ENCODE measurements at regions not wholly inside any gene's neighbourhood (a gene's known extent, or its start where the extent isn't known, plus 50 kb on each side); places are given as distances from the start of the nearest gene placed in this dataset.

DNA sequence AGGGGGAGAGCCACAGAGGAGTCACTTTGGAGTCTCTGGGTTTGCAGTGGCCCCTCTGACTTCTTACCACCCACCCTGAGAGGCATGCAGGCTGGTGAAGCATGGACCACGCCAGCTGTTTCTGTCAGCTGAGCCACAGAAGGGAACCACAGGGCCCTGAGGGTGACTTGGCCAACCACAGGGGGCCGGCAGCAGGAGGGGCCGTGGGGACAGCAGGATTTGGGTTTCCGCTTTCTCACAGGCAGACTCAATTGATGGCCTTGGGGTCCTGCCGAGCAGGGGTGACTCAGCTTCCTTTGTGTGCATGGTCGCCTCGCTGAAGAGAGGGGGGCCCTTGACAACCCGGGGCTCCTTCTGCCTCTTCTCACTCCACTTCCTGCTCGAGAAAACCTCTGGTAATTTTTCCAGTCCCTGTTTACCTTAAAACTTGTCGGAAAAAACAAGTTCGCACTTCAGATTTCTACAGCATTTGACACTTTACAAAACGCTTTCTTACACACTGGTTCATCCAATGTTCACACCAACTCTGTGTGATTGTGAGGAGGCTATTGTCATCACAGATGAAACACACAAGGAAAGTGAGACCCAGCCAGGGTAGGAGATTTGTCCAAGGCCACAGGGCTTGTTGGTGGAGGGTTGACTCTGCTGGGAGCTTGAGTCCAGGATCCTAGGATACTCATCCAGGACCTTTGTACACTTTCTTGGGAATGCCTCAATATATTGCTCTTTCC, 311.2 kb downstream of the LPIN1 start:
- peak; percentile 94 for DNase-seq (ENCODE audit: low read depth)

DNA sequence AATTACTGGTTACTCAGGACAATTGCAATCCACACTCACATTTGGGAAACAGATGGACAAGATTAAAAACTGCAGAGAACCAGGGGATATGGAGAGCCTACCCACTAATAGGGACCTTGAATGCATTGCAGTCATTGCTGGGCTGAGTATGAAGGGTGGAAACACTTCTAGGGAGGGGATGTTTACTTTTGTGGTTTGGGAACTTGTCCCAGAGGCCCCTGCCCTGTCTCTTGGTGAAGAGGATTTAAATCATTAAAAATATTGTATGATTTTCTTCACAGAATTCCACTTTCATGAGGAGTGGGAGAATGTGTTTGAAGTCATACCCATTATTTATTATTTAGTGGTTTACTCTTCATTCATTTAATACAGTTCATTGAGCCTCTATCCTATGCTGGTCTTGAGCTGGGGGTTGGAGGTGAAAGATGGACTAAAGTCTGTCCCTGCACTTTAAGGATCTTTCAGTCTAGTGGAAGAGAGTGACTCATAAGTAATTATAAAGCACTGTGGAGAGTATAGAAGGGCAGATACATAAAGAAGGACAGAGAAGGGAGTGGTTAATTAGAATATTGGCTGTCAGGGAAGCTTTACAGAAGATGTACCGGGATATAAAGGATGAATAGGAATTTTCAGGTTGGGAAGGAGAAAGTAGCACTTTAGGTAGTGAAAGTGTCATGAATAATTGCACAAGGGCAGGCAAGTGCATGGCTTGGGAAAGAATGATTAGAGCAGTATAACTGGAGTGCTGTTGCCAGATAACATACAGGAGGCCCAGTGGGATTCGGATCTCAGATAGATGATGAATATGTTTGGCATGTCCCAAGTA, 313.4 kb downstream of the LPIN1 start:
- peak; percentile 86 for DNase-seq (ENCODE audit: low read depth)

GRCh38 chr2:12060886-12061285, 314.5 kb downstream of the LPIN1 start:
- no peak for DNase-seq (ENCODE audit: low read depth)

- DNase-seq (ENCODE audit: low read depth): peak; percentile 68
Measured at GRCh38 chr2:12061286-12062052, 315.0 kb downstream of the LPIN1 start.

GRCh38 chr2:12062053-12062395, 315.6 kb downstream of the LPIN1 start:
- peak; percentile 35 for DNase-seq (ENCODE audit: low read depth)

- no peak for DNase-seq (ENCODE audit: low read depth)
Measured at GRCh38 chr2:12063210-12063609, 316.8 kb downstream of the LPIN1 start.

DNA sequence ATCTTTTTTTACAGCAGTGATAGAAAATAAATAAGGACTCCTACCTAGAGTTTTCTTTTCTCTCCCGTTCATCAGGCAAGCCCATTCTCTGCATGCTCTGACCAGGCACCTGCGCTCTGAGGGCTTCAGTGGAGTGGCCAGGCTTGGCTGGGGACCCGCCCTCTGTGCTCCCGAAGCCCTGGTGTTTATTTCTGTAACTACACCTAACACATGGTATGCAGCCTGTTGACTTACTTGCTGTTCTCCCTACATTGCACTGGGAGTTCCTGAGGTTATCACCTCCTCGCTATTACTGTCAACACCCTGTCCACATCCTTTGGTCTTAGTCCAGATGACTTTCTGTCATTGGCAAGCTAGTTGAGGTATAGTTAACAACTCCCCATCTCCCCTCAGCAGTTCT, 317.7 kb downstream of the LPIN1 start:
- DNase-seq (ENCODE audit: low read depth): no peak

GRCh38 chr2:12066116-12066515, 319.7 kb downstream of the LPIN1 start:
- no peak for DNase-seq (ENCODE audit: low read depth)

DNA sequence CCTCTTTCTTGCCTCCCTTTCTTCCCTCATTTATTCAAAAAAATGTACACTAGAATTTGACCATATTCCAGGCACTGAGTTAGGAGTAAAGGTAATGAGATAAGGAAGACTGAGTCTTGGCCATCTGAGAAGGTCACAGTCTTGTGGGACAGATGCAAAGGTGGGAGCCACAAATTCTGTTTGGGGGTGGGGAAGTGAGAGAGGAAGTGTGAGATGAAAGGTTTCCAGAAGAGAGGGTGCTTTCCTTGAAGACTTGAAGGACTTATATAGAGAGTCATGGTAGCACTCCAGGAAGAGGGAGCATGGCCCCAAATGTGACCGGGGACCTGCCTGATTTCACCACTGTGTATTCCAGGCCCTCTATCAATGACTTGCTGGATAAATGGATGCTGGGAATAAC, 320.6 kb downstream of the LPIN1 start:
- no peak for DNase-seq (ENCODE audit: low read depth)

DNA sequence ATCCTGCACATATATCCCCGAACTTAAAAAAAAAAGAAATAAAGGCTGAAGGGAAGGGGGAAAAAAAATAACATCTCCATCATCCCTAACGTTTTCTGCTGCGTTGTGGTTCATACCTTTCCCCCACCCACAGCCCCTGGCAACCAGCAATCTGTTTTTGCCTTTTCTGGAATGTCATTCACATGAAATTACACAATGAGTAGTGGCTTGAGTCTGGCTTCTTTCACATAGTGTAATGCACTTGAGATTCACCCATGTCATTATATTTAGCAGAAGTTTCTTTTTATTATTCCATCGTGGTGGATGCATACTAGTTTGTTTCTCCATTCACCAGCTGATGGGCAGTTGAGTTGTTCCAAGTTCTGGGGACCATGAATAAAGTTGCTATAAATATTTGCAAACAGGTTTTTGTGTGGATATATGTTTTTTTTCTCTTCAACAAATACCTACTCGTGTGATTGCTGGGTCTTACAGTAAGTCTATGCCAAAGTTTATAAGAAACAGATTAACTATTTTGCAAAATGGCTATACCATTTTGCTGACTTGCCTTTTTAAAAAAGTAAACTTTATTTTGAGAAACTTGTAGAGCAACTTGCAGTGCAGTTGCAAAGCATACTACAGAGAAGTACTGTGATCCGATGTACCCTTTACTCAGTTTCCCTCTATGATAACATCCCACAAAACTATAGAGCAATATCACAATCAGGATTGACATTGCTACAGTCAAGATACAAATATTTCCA, 322.5 kb downstream of the LPIN1 start:
- DNase-seq (ENCODE audit: low read depth): no peak

DNA sequence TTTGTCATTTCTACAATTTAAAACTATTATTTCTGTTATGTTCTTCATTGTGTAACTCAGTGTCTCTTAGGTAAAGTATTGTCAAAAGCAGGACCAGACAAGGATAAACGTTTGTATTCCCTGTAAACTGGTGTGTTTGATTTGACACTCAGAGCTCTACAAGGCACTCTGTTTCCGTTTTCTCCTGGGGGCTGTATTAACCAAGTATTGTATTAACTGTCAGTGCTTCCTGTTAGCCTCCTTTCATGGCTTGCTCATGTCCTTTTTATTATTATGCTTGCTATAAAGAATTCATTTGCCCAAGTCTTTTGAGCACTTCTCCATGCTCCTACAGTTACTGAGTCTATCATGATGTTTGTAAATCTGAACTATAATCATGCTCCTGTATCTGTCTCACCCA, 323.7 kb downstream of the LPIN1 start:
- DNase-seq (ENCODE audit: low read depth): no peak

DNA sequence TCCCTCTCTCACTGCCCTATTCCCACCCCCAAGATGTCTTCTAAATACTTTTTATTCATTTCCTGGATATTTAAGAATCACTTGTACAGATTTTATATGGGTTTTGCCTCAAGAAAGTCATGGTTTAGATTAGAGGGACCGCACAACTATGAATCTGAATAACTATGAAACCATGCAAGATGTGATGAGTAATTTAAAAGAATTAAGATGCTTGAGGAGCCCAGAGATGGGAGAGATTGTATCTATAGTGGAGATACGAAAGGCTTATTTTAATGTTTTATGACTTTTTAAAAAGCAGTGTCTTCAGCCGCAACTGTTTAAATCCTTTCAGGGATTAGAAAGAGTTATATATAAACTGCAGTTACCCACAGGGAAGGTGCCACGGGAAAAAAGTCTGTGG, 324.1 kb downstream of the LPIN1 start:
- no peak for DNase-seq (ENCODE audit: low read depth)

GRCh38 chr2:12071318-12071717, 324.9 kb downstream of the LPIN1 start:
- DNase-seq (ENCODE audit: low read depth): no peak

- DNase-seq (ENCODE audit: low read depth): no peak
Measured at GRCh38 chr2:12073217-12073852, 326.9 kb downstream of the LPIN1 start.

- no peak for DNase-seq (ENCODE audit: low read depth)
Measured at GRCh38 chr2:12074126-12074844, 327.9 kb downstream of the LPIN1 start.

GRCh38 chr2:12074845-12075217, 328.4 kb downstream of the LPIN1 start:
- DNase-seq (ENCODE audit: low read depth): no peak

DNA sequence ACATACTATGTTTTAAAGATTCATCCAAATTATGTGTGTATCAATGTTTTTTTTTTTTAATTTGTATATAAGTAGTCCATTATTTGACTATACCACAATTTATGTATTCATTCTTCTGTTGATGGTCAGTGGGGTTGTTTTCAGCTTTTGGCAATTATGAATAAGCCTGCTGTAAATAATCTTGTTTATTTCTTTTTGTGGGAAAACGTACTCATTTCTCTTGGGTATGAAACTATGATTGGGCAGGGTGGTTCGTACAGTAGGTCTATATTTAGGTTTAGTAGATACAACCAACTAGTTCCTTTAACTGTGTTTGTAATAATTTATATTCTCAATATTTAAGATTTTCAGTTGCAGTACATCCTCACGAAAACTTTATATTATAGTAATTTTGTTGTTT, 329.2 kb downstream of the LPIN1 start:
- DNase-seq (ENCODE audit: low read depth): no peak

DNA sequence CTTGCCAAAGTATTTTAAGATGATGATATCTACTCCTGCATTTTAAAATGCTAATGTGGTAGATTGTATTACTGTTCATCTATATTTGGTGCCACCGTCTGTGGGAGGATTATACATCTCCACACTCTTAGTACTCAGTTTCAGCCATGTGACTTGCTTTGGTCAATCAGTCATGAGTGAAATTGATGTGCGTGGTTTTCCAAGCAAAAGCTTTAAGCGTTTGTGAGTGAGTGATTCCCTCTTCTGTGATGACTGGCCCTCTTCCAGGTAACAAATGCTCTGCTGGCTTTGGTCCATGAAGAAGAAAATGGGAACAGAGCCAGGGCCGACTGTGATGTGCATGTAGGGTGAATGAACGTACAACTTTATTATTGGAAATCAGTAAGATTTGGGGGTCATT, 330.4 kb downstream of the LPIN1 start:
- peak; percentile 54 for DNase-seq (ENCODE audit: low read depth)

DNA sequence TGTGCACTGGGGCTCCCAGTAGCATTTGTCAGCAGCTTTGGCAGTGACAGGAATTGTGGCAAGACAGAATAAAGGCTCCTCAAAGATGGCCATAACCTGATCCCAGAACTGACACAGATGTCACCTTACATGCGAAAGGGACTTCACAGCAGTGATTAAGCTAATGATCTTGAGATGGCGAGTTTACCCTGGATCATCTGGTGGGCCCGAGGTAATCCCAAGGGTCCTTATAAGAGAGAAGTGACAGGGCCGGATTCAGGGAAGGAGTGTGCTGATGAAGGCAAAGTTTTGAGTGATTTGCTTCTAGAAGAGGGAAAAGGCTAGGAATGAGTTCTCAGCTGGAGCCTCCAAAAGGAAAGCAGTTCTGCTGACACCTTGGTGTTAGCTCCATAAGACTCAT, 333.9 kb downstream of the LPIN1 start:
- no peak for DNase-seq (ENCODE audit: low read depth)

DNA sequence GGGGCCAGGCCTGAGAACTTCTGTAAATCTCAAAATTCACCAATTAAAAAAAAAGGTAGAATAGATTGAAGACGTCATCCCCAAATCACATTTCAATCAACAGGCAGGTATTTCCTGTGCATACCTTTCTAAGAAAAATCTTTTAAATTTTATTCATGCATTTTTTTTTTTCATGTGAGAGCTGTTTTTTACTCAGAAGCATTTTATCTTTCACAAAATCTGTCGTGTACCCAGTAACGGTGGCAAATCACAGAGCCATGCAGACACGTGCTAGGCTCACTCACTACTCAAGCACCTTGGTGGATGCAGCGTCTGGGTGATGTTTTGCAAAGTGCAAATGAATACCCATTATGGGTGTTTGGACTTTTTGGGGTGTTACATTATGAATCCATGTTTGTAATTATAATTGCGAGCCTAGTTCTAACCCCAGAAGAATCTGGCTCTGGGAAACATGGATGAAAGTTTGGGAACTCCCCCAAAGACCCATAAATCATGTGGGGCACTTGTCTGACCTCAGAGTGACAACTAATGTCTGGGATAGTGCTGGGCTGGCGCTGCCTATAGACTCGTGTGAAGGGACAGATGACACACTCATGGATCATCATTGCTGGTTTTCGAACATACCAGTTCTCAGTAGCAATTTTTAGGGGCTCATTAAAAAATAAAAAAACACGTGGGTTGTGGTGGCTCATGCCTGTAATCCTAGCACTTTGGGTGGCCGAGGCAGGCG, 335.2 kb downstream of the LPIN1 start:
- DNase-seq (ENCODE audit: low read depth): peak; percentile 44

Data from M059J (cell line).